ENCODE measurements at regions not wholly inside any gene's neighbourhood (a gene's known extent, or its start where the extent isn't known, plus 50 kb on each side); places are given as distances from the start of the nearest gene placed in this dataset.

GRCh38 chr2:41000374-41000773 is 548.5 kb upstream of the SLC8A1 start:
- TF ChIP-seq CTCF (conservative IDR thresholded peaks at IDR 0.05) (no peak), ZFX (IDR thresholded peaks at IDR 0.05) (no peak)
